A549 (cell line): ENCODE measurements at regions not wholly inside any gene's neighbourhood (a gene's known extent, or its start where the extent isn't known, plus 50 kb on each side); places are given as distances from the start of the nearest gene placed in this dataset.
A peak's percentile ranks its signal among the peaks of the same experiment; 100 is the strongest.

Experiments used
- ATAC-seq, 2 experiments: fragments of 200-7000 bp in 1 of 2; fragments of >200 bp in 1 of 2; cut with Nextera tagmentation in 1 of 2; cut with Tn5 transposase in 1 of 2; 3 replicates each; pipeline versions ENCODE4 v1.8.0 to v1.9.1; 2018 to 2020; ENCODE audit warnings: mild to moderate bottlenecking in 1 of 2, moderate library complexity in 1 of 2
- CTCF ChIA-PET: fragments of 300-600 bp; sonication (Branson Sonifier 250); formaldehyde crosslinking; extraction: SDS; loops from one replicate; lab custom pipeline; 2021; ENCODE audit warnings: antibody characterized with exemption, inconsistent platforms; lab: Yijun Ruan, JAX
- POLR2A ChIA-PET: fragments of 350-600 bp; formaldehyde crosslinking; extraction: SDS; loops from one replicate; lab custom pipeline; 2021; ENCODE audit warnings: antibody characterized with exemption, inconsistent platforms; lab: Yijun Ruan, JAX
- DNase-seq, 2 experiments: peaks; one replicate each; pipeline versions ENCODE4 v3.0.0 to v3.0.0-alpha.2; 2011 to 2016; ENCODE audit warnings: low read depth in 1 of 2, low spot score in 1 of 2
- FAIRE-seq: peaks from 2 replicates; lab custom pipeline; 2011; peaks lifted over from hg19 to GRCh38; lab: Jason Lieb, UNC
- H3K27ac ChIP-seq, 2 experiments: fragments of >200 bp; sonication (Bioruptor Twin); formaldehyde crosslinking; 3 replicates each; pipeline ENCODE4 v1.5.1; 2016 to 2017
- H3K4me1 ChIP-seq: fragments of >200 bp; sonication (Bioruptor Twin); formaldehyde crosslinking; 3 replicates; pipeline ENCODE4 v1.6.1; 2016
- H3K4me2 ChIP-seq: fragments of >200 bp; sonication (Bioruptor Twin); formaldehyde crosslinking; 3 replicates; pipeline ENCODE4 v1.6.1; 2016
- H3K4me3 ChIP-seq: fragments of >200 bp; sonication (Bioruptor Twin); formaldehyde crosslinking; 3 replicates; pipeline ENCODE4 v1.5.1; 2016
- H3K9me3 ChIP-seq: fragments of >200 bp; sonication (Bioruptor Twin); formaldehyde crosslinking; 3 replicates; pipeline ENCODE4 v1.6.1; 2016
- ATOH8 ChIP-seq: fragments of 250-450 bp; sonication (Bioruptor Pico); IDR thresholded peaks from 2 replicates; pipeline ENCODE4 v1.5.0; 2020; ENCODE audit warnings: low read depth, mild to moderate bottlenecking, moderate library complexity
- CBX8 ChIP-seq: fragments of 200-600 bp; sonication (generic); IDR thresholded peaks from 2 replicates; pipeline ENCODE4 v1.6.1; 2016
- CHD2 ChIP-seq: fragments of 150-350 bp; IDR thresholded peaks from 2 replicates; pipeline ENCODE4 v1.6.1; 2014; ENCODE audit warnings: low read length; ENCODE audit not compliant: partially characterized antibody
- CHD4 ChIP-seq: fragments of 200-600 bp; sonication (generic); IDR thresholded peaks from 2 replicates; pipeline ENCODE4 v1.6.1; 2016; ENCODE audit warnings: antibody characterized with exemption, mild to moderate bottlenecking, borderline replicate concordance
- CTCF ChIP-seq: fragments of >200 bp; sonication (Bioruptor Twin); formaldehyde crosslinking; IDR thresholded peaks from 3 replicates; pipeline ENCODE4 v1.5.1; 2016
- ELK1 ChIP-seq: fragments of 150-350 bp; IDR thresholded peaks from 2 replicates; pipeline ENCODE4 v1.6.1; 2014; ENCODE audit warnings: low read depth, mild to moderate bottlenecking, low read length
- FOSL2 ChIP-seq, 2 experiments: fragments of 450-650 bp in 1 of 2; fragments of >200 bp in 1 of 2; sonication (Bioruptor Twin) in 1 of 2; formaldehyde crosslinking; IDR thresholded peaks; 2 replicates each; pipeline versions ENCODE4 v1.5.0 to v1.6.1; 2016 to 2020; ENCODE audit warnings: mild to moderate bottlenecking in 1 of 2, moderate library complexity in 1 of 2
- GATA3 ChIP-seq: IDR thresholded peaks from 2 replicates; pipeline ENCODE4 v1.6.1; 2012; ENCODE audit warnings: borderline replicate concordance
- HDAC2 ChIP-seq: fragments of 200-600 bp; sonication (generic); IDR thresholded peaks from 2 replicates; pipeline ENCODE4 v1.6.1; 2016
- HEYL ChIP-seq: fragments of 250-450 bp; sonication (Bioruptor Pico); IDR thresholded peaks from 2 replicates; pipeline ENCODE4 v1.8.0; 2021; ENCODE audit warnings: mild to moderate bottlenecking, moderate library complexity
- HMGXB4 ChIP-seq: fragments of 250-450 bp; sonication (Bioruptor Pico); IDR thresholded peaks from 2 replicates; pipeline ENCODE4 v1.5.0; 2021; ENCODE audit warnings: mild to moderate bottlenecking, moderate library complexity, borderline replicate concordance
- HOXB13 ChIP-seq: fragments of 250-450 bp; sonication (Bioruptor Pico); IDR thresholded peaks from 2 replicates; pipeline ENCODE4 v1.5.0; 2020; ENCODE audit warnings: low read depth, mild to moderate bottlenecking, moderate library complexity
- HOXB5 ChIP-seq: fragments of 250-450 bp; sonication (Bioruptor Pico); IDR thresholded peaks from 2 replicates; pipeline ENCODE4 v1.5.0; 2020; ENCODE audit warnings: mild to moderate bottlenecking, moderate library complexity
- JUNB ChIP-seq: fragments of >200 bp; sonication (Bioruptor Twin); formaldehyde crosslinking; IDR thresholded peaks from 2 replicates; pipeline ENCODE4 v1.6.1; 2016
- MAFK ChIP-seq: fragments of 450-650 bp; IDR thresholded peaks from 2 replicates; pipeline ENCODE4 v1.6.1; 2014; ENCODE audit not compliant: partially characterized antibody
- MYC ChIP-seq: IDR thresholded peaks from 2 replicates; pipeline ENCODE4 v1.6.1; 2012; ENCODE audit warnings: mild to moderate bottlenecking, inconsistent platforms, low read length, improper control_type of control experiment, borderline replicate concordance
- NPAS2 ChIP-seq: fragments of 250-450 bp; sonication (Bioruptor Pico); IDR thresholded peaks from 2 replicates; pipeline ENCODE4 v1.8.0; 2022; ENCODE audit warnings: mild to moderate bottlenecking, moderate library complexity, borderline replicate concordance
- NR3C1 ChIP-seq: fragments of >200 bp; sonication (Bioruptor Twin); formaldehyde crosslinking; IDR thresholded peaks from 3 replicates; pipeline ENCODE4 v1.6.1; 2017
- POLR2A ChIP-seq: IDR thresholded peaks from 2 replicates; pipeline ENCODE4 v1.6.1; 2012; ENCODE audit warnings: mild to moderate bottlenecking, low read length
- RARB ChIP-seq: fragments of 250-450 bp; sonication (Bioruptor Pico); IDR thresholded peaks from 2 replicates; pipeline ENCODE4 v1.8.0; 2021; ENCODE audit warnings: mild to moderate bottlenecking, moderate library complexity
- RFX5 ChIP-seq: fragments of 450-650 bp; IDR thresholded peaks from 2 replicates; pipeline ENCODE4 v1.7.1; 2014; ENCODE audit warnings: antibody characterized with exemption, mild to moderate bottlenecking, moderate library complexity
- RNF2 ChIP-seq: fragments of 200-600 bp; sonication (generic); IDR thresholded peaks from 2 replicates; pipeline ENCODE4 v1.6.1; 2016; ENCODE audit warnings: low read depth, mild to moderate bottlenecking, antibody characterized with exemption, moderate library complexity, borderline replicate concordance
- SREBF2 ChIP-seq: fragments of 450-650 bp; IDR thresholded peaks from 2 replicates; pipeline ENCODE4 v1.6.1; 2014; ENCODE audit warnings: mild to moderate bottlenecking, moderate library complexity
- TFCP2L1 ChIP-seq: fragments of 250-450 bp; sonication (Bioruptor Pico); IDR thresholded peaks from 2 replicates; pipeline ENCODE4 v1.5.0; 2021; ENCODE audit warnings: mild to moderate bottlenecking
- TP53 ChIP-seq: fragments of 250-450 bp; sonication (Bioruptor Pico); IDR thresholded peaks from 2 replicates; pipeline ENCODE4 v1.5.0; 2021; ENCODE audit warnings: mild to moderate bottlenecking, moderate library complexity
- USF2 ChIP-seq: fragments of 450-650 bp; IDR thresholded peaks from 2 replicates; pipeline ENCODE4 v1.6.1; 2014; ENCODE audit warnings: antibody characterized with exemption
- ZC3H11A ChIP-seq: fragments of 450-650 bp; IDR thresholded peaks from 2 replicates; pipeline ENCODE4 v1.6.1; 2014; ENCODE audit warnings: antibody characterized with exemption, mild to moderate bottlenecking
- ZNF302 ChIP-seq: fragments of 250-450 bp; sonication (Bioruptor Pico); IDR thresholded peaks from 2 replicates; pipeline ENCODE4 v1.9.0; 2021; ENCODE audit warnings: inconsistent platforms, mild to moderate bottlenecking, moderate library complexity
- WGBS: methylation state at CpG from one replicate; pipeline ENCODE4 v1.1.6; 2017; ENCODE audit errors: missing lambda C conversion rate; 5-methylcytosine and 5-hydroxymethylcytosine counted together

GRCh38 chr20:12229891-12230290 lies 312.2 kb downstream of the BTBD3 start:
- FAIRE-seq: no peak
- ATAC-seq: no peak
- no peak overlapping the region for H3K4me2 ChIP-seq
- no peak overlapping the region for H3K4me3 ChIP-seq
- no peaks in the 10 kb centered on the region for H3K4me1 ChIP-seq
- H3K9me3 ChIP-seq: no peaks in the 10 kb centered on the region
- no peak overlapping the region for H3K27ac ChIP-seq
- no peak for DNase-seq
- POLR2A ChIA-PET: no interaction called here
- CTCF ChIA-PET: interaction anchor here (1.5 kb wide), 1 partner anchor 16 kb away, joined by 3 read pairs; no protein-coding TSS in a partner anchor
- no peak for TF ChIP-seq HEYL
- TF ChIP-seq MAFK: peak; percentile 58

- no peak for TF ChIP-seq ATOH8
- no peak for TF ChIP-seq GATA3
- TF ChIP-seq RNF2: no peak
- ATAC-seq (no peak), FAIRE-seq (no peak), DNase-seq (no peak)
- no peak overlapping the region for H3K4me2 ChIP-seq
- ChIA-PET CTCF (no interaction called here), POLR2A (no interaction called here)
- WGBS: 20% methylated on average over 6 of the region's 6 CpGs
- no peak overlapping the region for H3K27ac ChIP-seq
- H3K9me3 ChIP-seq: no peaks in the 10 kb centered on the region
- no peak overlapping the region for H3K4me3 ChIP-seq
- no peaks in the 10 kb centered on the region for H3K4me1 ChIP-seq
These were observed 320.1 kb downstream of the BTBD3 start for GRCh38 chr20:12237772-12238171.

GRCh38 chr20:12241065-12241464 lies 323.4 kb downstream of the BTBD3 start:
- TF ChIP-seq USF2 (no peak), CTCF (no peak), ZC3H11A (no peak), HOXB13 (CRISPR knock-in tag) (no peak), ZNF302 (no peak), POLR2A (no peak), TFCP2L1 (CRISPR knock-in tag) (no peak), CHD4 (no peak), RARB (no peak), MYC (no peak)
- Histone ChIP-seq H3K4me2 (no peak overlapping the region), H3K27ac (no peak overlapping the region), H3K4me1 (no peaks in the 10 kb centered on the region), H3K4me3 (no peak overlapping the region), H3K9me3 (no peaks in the 10 kb centered on the region)
- ATAC-seq: no peak
- no peak for FAIRE-seq
- DNase-seq: no peak
- WGBS: 4% methylated on average over 3 of the region's 3 CpGs
- POLR2A ChIA-PET: no interaction called here
- CTCF ChIA-PET: no interaction called here

- DNase-seq: no peak
- Histone ChIP-seq H3K27ac (no peak overlapping the region), H3K4me2 (no peak overlapping the region), H3K9me3 (no peaks in the 10 kb centered on the region), H3K4me1 (no peaks in the 10 kb centered on the region), H3K4me3 (no peak overlapping the region)
- ATAC-seq: no peak
- ChIA-PET CTCF (no interaction called here), POLR2A (no interaction called here)
- WGBS: 36% methylated on average over 5 of the region's 5 CpGs
- FAIRE-seq: no peak
- TF ChIP-seq NPAS2 (CRISPR knock-in tag) (no peak), TP53 (CRISPR knock-in tag) (no peak), SREBF2 (no peak), RNF2 (no peak), NR3C1 (no peak), MYC (no peak), CHD2 (no peak), ELK1 (no peak), HOXB13 (CRISPR knock-in tag) (no peak), JUNB (no peak), FOSL2 (IDR thresholded peaks at IDR 0.05) (no peak), FOSL2 (CRISPR knock-in tag; IDR thresholded peaks at IDR 0.05) (no peak), CBX8 (no peak), RFX5 (no peak), HEYL (no peak), HMGXB4 (CRISPR knock-in tag) (no peak), HOXB5 (no peak), HDAC2 (no peak)
These were observed 325.6 kb downstream of the BTBD3 start for GRCh38 chr20:12243327-12243726.
